NCI-H460 (cell line): ENCODE measurements at regions not wholly inside any gene's neighbourhood (a gene's known extent, or its start where the extent isn't known, plus 50 kb on each side); places are given as distances from the start of the nearest gene placed in this dataset.
"Not testable (repeated sequence)": the region's sequence is repeated elsewhere in the genome, so short reads cannot be mapped to it uniquely, and the experiment has no call there.

Experiments used
- DNase-seq: peaks from one replicate; pipeline ENCODE4 v3.0.0-alpha.2; 2016; ENCODE audit warnings: low read depth; ENCODE audit errors: extremely low read depth

- no peak for DNase-seq
Observed at GRCh38 chr1:191305370-191305769, 827.7 kb upstream of the BRINP3 start.

- DNase-seq = no peak
Observed at GRCh38 chr1:191306916-191307315, 829.3 kb upstream of the BRINP3 start.

GRCh38 chr1:191320062-191320461 is 838.2 kb upstream of the RGS18 start:
- no peak for DNase-seq

- DNase-seq = no peak
Observed at GRCh38 chr1:191327868-191328267, 830.4 kb upstream of the RGS18 start.

- no peak for DNase-seq
Observed at GRCh38 chr1:191343816-191344215, 814.4 kb upstream of the RGS18 start.

- DNase-seq = no peak
Observed at GRCh38 chr1:191346381-191346780, 811.9 kb upstream of the RGS18 start.

GRCh38 chr1:191348328-191348727 is 809.9 kb upstream of the RGS18 start:
- DNase-seq = no peak

- DNase-seq = no peak
Observed at GRCh38 chr1:191350938-191351337, 807.3 kb upstream of the RGS18 start.

- DNase-seq = no peak
Observed at GRCh38 chr1:191358724-191359123, 799.5 kb upstream of the RGS18 start.

GRCh38 chr1:191366686-191367085 is 791.6 kb upstream of the RGS18 start:
- DNase-seq = no peak

GRCh38 chr1:191368891-191369654 is 789.2 kb upstream of the RGS18 start:
- DNase-seq = no peak

GRCh38 chr1:191371626-191372025 is 786.6 kb upstream of the RGS18 start:
- no peak for DNase-seq

- DNase-seq = no peak
Observed at GRCh38 chr1:191388283-191388682, 770.0 kb upstream of the RGS18 start.

GRCh38 chr1:191396622-191397021 is 761.6 kb upstream of the RGS18 start:
- no peak for DNase-seq

- DNase-seq = no peak
Observed at GRCh38 chr1:191398551-191398950, 759.7 kb upstream of the RGS18 start.

GRCh38 chr1:191405417-191405816 is 752.8 kb upstream of the RGS18 start:
- DNase-seq = no peak

GRCh38 chr1:191414981-191415640 is 743.2 kb upstream of the RGS18 start:
- DNase-seq = no peak

GRCh38 chr1:191419842-191420241 is 738.4 kb upstream of the RGS18 start:
- DNase-seq = no peak

GRCh38 chr1:191427593-191427992 is 730.7 kb upstream of the RGS18 start:
- no peak for DNase-seq

GRCh38 chr1:191432817-191433216 is 725.4 kb upstream of the RGS18 start:
- no peak for DNase-seq

- DNase-seq = no peak
Observed at GRCh38 chr1:191438979-191439378, 719.3 kb upstream of the RGS18 start.

- not testable (repeated sequence) for DNase-seq
Observed at GRCh38 chr1:191448279-191448678, 710.0 kb upstream of the RGS18 start.
